ENCODE measurements at regions not wholly inside any gene's neighbourhood (a gene's known extent, or its start where the extent isn't known, plus 50 kb on each side); places are given as distances from the start of the nearest gene placed in this dataset.

GRCh38 chr21:16201718-16202117 lies 471.9 kb downstream of the USP25 start:
- Histone ChIP-seq H3K79me2 (ENCODE audit: low read length) (no peaks in the 10 kb centered on the region), H3K4me1 (ENCODE audit: low read length) (no peaks in the 10 kb centered on the region), H3K36me3 (replicated peaks; ENCODE audit: low read depth, low read length) (no peaks in the 10 kb centered on the region), H3K9ac (ENCODE audit: low read length) (no peak overlapping the region), H3K27ac (ENCODE audit: low read length) (no peak overlapping the region), H3K4me3 (ENCODE audit: low read length) (no peak overlapping the region), H4K20me1 (ENCODE audit: insufficient read depth, low read length) (no peaks in the 10 kb centered on the region), H3K9me3 (ENCODE audit: insufficient read depth, low read length) (no peaks in the 10 kb centered on the region), H2AFZ (ENCODE audit: low read depth, low read length) (no peak overlapping the region), H3K4me2 (ENCODE audit: low read length) (no peak overlapping the region), H3K27me3 (ENCODE audit: low read depth, low read length) (no peaks in the 10 kb centered on the region)
- no peak for TF ChIP-seq CTCF (IDR thresholded peaks at IDR 0.05; ENCODE audit: low read depth, low read length)
- TF ChIP-seq EZH2phosphoT487 (IDR thresholded peaks at IDR 0.05; ENCODE audit: low read depth): no peak

- H3K36me3 ChIP-seq (replicated peaks; ENCODE audit: low read depth, low read length): no peaks in the 10 kb centered on the region
- TF ChIP-seq EZH2phosphoT487 (IDR thresholded peaks at IDR 0.05; ENCODE audit: low read depth): no peak
- no peaks in the 10 kb centered on the region for H3K4me1 ChIP-seq (ENCODE audit: low read length)
- H2AFZ ChIP-seq (ENCODE audit: low read depth, low read length): no peak overlapping the region
- no peaks in the 10 kb centered on the region for H3K9me3 ChIP-seq (ENCODE audit: insufficient read depth, low read length)
- no peaks in the 10 kb centered on the region for H3K79me2 ChIP-seq (ENCODE audit: low read length)
- H3K9ac ChIP-seq (ENCODE audit: low read length): no peak overlapping the region
- no peaks in the 10 kb centered on the region for H4K20me1 ChIP-seq (ENCODE audit: insufficient read depth, low read length)
- no peak overlapping the region for H3K4me3 ChIP-seq (ENCODE audit: low read length)
- H3K27ac ChIP-seq (ENCODE audit: low read length): no peak overlapping the region
- peak overlapping the region; percentile 12; the same call in 1 of the 2 replicates for H3K4me2 ChIP-seq (ENCODE audit: low read length)
- H3K27me3 ChIP-seq (ENCODE audit: low read depth, low read length): no peaks in the 10 kb centered on the region
Observed at GRCh38 chr21:16205527-16205926, 475.7 kb downstream of the USP25 start.

- Histone ChIP-seq H3K36me3 (replicated peaks; ENCODE audit: low read depth, low read length) (no peaks in the 10 kb centered on the region), H3K4me2 (ENCODE audit: low read length) (no peak overlapping the region), H3K27me3 (ENCODE audit: low read depth, low read length) (no peaks in the 10 kb centered on the region), H4K20me1 (ENCODE audit: insufficient read depth, low read length) (no peaks in the 10 kb centered on the region), H3K9ac (ENCODE audit: low read length) (no peak overlapping the region), H3K4me3 (ENCODE audit: low read length) (no peak overlapping the region), H3K79me2 (ENCODE audit: low read length) (no peaks in the 10 kb centered on the region), H2AFZ (ENCODE audit: low read depth, low read length) (no peak overlapping the region), H3K27ac (ENCODE audit: low read length) (no peak overlapping the region), H3K9me3 (ENCODE audit: insufficient read depth, low read length) (no peaks in the 10 kb centered on the region), H3K4me1 (ENCODE audit: low read length) (no peaks in the 10 kb centered on the region)
- TF ChIP-seq EZH2phosphoT487 (IDR thresholded peaks at IDR 0.05; ENCODE audit: low read depth) (no peak), CTCF (IDR thresholded peaks at IDR 0.05; ENCODE audit: low read depth, low read length) (no peak)
Observed at GRCh38 chr21:16211339-16212303, 481.8 kb downstream of the USP25 start.

- Histone ChIP-seq H4K20me1 (ENCODE audit: insufficient read depth, low read length) (no peaks in the 10 kb centered on the region), H3K36me3 (replicated peaks; ENCODE audit: low read depth, low read length) (no peaks in the 10 kb centered on the region), H2AFZ (ENCODE audit: low read depth, low read length) (no peak overlapping the region), H3K79me2 (ENCODE audit: low read length) (no peaks in the 10 kb centered on the region), H3K4me2 (ENCODE audit: low read length) (no peak overlapping the region), H3K9ac (ENCODE audit: low read length) (no peak overlapping the region), H3K9me3 (ENCODE audit: insufficient read depth, low read length) (no peaks in the 10 kb centered on the region), H3K4me1 (ENCODE audit: low read length) (no peaks in the 10 kb centered on the region), H3K27ac (ENCODE audit: low read length) (no peak overlapping the region), H3K4me3 (ENCODE audit: low read length) (no peak overlapping the region), H3K27me3 (ENCODE audit: low read depth, low read length) (no peaks in the 10 kb centered on the region)
- TF ChIP-seq EZH2phosphoT487 (IDR thresholded peaks at IDR 0.05; ENCODE audit: low read depth): no peak
- TF ChIP-seq CTCF (IDR thresholded peaks at IDR 0.05; ENCODE audit: low read depth, low read length): no peak
Observed at GRCh38 chr21:16213518-16213917, 483.7 kb downstream of the USP25 start.
